Endothelial cell of umbilical vein (primary cell): ENCODE measurements at regions not wholly inside any gene's neighbourhood (a gene's known extent, or its start where the extent isn't known, plus 50 kb on each side); places are given as distances from the start of the nearest gene placed in this dataset.

Source experiments
- BruUV-seq: library from RNA; stranded (reverse); fragments of 400-500 nt; replicated peaks from 2 replicates; lab custom pipeline; 2021; lab: Mats Ljungman, UMichigan
- CTCF ChIA-PET: fragments of 300-600, 350-600 bp; sonication (Branson Sonifier 250); formaldehyde crosslinking; loops from one replicate; lab custom pipeline; 2021; ENCODE audit warnings: antibody characterized with exemption, inconsistent platforms; lab: Charles Lee
- POLR2A ChIA-PET: fragments of 300-600, 350-600 bp; sonication (Branson Sonifier 250); formaldehyde crosslinking; loops from one replicate; lab custom pipeline; 2021; ENCODE audit warnings: antibody characterized with exemption, inconsistent platforms; lab: Charles Lee
- DNase-seq: peaks from one replicate; pipeline ENCODE4 v3.0.0-alpha.2; 2011; ENCODE audit warnings: low read depth, low spot score
- FAIRE-seq: peaks from 2 replicates; lab custom pipeline; 2011; peaks lifted over from hg19 to GRCh38; lab: Jason Lieb, UNC
- H2AFZ ChIP-seq: 2 replicates; pipeline ENCODE4 v1.6.0; 2012; ENCODE audit warnings: low read depth, low read length, control low read depth, inconsistent platforms
- H3K27ac ChIP-seq: 2 replicates; pipeline ENCODE4 v1.5.1; 2011; ENCODE audit warnings: low read depth, mild to moderate bottlenecking, control low read depth, low read length, moderate library complexity; ENCODE audit not compliant: insufficient read depth
- H3K27me3 ChIP-seq, 2 experiments: 2 replicates each; pipeline versions ENCODE4 v1.6.0 to v1.6.1; 2011; ENCODE audit warnings: low read length in 2 of 2, mixed read lengths in 1 of 2; ENCODE audit not compliant: control insufficient read depth in 2 of 2, insufficient read depth in 2 of 2
- H3K36me3 ChIP-seq, 2 experiments: 2 replicates in 1 of 2; 3 replicates in 1 of 2; pipeline ENCODE4 v1.5.1; 2011; ENCODE audit warnings: low read length in 2 of 2, mild to moderate bottlenecking in 1 of 2, moderate library complexity in 1 of 2; ENCODE audit not compliant: control insufficient read depth in 2 of 2, insufficient read depth in 2 of 2; ENCODE audit errors: extremely low read depth in 1 of 2
- H3K4me1 ChIP-seq: 3 replicates; pipeline ENCODE4 v1.5.1; 2011; ENCODE audit warnings: mild to moderate bottlenecking, low read length; ENCODE audit not compliant: control insufficient read depth, insufficient read depth; ENCODE audit errors: extremely low read depth
- H3K4me2 ChIP-seq: 2 replicates; pipeline ENCODE4 v1.6.1; 2011; ENCODE audit warnings: low read length, control low read depth, mixed read lengths; ENCODE audit not compliant: insufficient read depth
- H3K4me3 ChIP-seq, 3 experiments: fragments of 200-600 bp in 1 of 3; sonication (generic), shearing (Covaris generic) in 1 of 3; replicated peaks in 1 of 3; 2 replicates each; pipeline ENCODE4 v1.5.1; 2011 to 2016; ENCODE audit warnings: control low read depth in 3 of 3, low read length in 3 of 3, mild to moderate bottlenecking in 2 of 3, inconsistent platforms in 1 of 3, low read depth in 1 of 3, moderate library complexity in 1 of 3; ENCODE audit not compliant: insufficient read depth in 1 of 3
- H3K79me2 ChIP-seq: 2 replicates; pipeline ENCODE4 v1.6.0; 2012; ENCODE audit warnings: low read length, inconsistent platforms; ENCODE audit not compliant: control insufficient read depth, insufficient read depth
- H3K9ac ChIP-seq: replicated peaks from 2 replicates; pipeline ENCODE3; 2011; ENCODE audit warnings: low read length, control low read depth; ENCODE audit not compliant: insufficient read depth; ENCODE audit errors: extremely low read depth
- H3K9me1 ChIP-seq: replicated peaks from 3 replicates; pipeline ENCODE4 v1.6.0; 2011; ENCODE audit warnings: mild to moderate bottlenecking, low read length; ENCODE audit not compliant: control insufficient read depth, insufficient read depth; ENCODE audit errors: extremely low read depth
- H3K9me3 ChIP-seq: replicated peaks from 2 replicates; pipeline ENCODE4 v1.5.1; 2012; ENCODE audit warnings: low read length, inconsistent platforms; ENCODE audit not compliant: control insufficient read depth, insufficient read depth
- H4K20me1 ChIP-seq: replicated peaks from 2 replicates; pipeline ENCODE3; 2011; ENCODE audit warnings: mild to moderate bottlenecking, low read length; ENCODE audit not compliant: control insufficient read depth, insufficient read depth; ENCODE audit errors: extremely low read depth
- CTCF ChIP-seq, 2 donors: IDR thresholded peaks; 1 replicate in 1 of 2; 2 replicates in 1 of 2; pipeline ENCODE4 v1.5.1; 2011; ENCODE audit warnings: low read length in 2 of 2, mild to moderate bottlenecking in 2 of 2, moderate library complexity in 2 of 2, control low read depth in 1 of 2, inconsistent platforms in 1 of 2, low read depth in 1 of 2; ENCODE audit not compliant: insufficient read depth in 1 of 2; ENCODE audit errors: extremely low read depth in 1 of 2
- EZH2 ChIP-seq: IDR thresholded peaks from 2 replicates; pipeline ENCODE4 v1.6.1; 2012; ENCODE audit warnings: borderline replicate concordance, low read depth, mild to moderate bottlenecking, moderate library complexity, low read length, inconsistent platforms; ENCODE audit not compliant: severe bottlenecking
- FOS ChIP-seq: IDR thresholded peaks from 2 replicates; pipeline ENCODE4 v1.6.1; 2011; ENCODE audit warnings: mild to moderate bottlenecking, low read length, moderate library complexity, borderline replicate concordance; ENCODE audit not compliant: insufficient read depth
- GATA2 ChIP-seq: IDR thresholded peaks from 2 replicates; pipeline ENCODE4 v1.7.0; 2011; ENCODE audit warnings: low read depth, mild to moderate bottlenecking, moderate library complexity, mixed read lengths, low read length; ENCODE audit not compliant: insufficient read length, insufficient read depth
- JUN ChIP-seq: IDR thresholded peaks from 2 replicates; pipeline ENCODE4 v1.6.1; 2011; ENCODE audit warnings: borderline replicate concordance, low read depth; ENCODE audit not compliant: insufficient read length, insufficient read depth
- MAX ChIP-seq: IDR thresholded peaks from 2 replicates; pipeline ENCODE4 v1.6.1; 2011; ENCODE audit not compliant: insufficient read depth, insufficient read length
- MYC ChIP-seq: IDR thresholded peaks from one replicate; pipeline ENCODE4 v1.6.1; 2011; ENCODE audit warnings: mild to moderate bottlenecking, low read depth, low read length
- POLR2A ChIP-seq: IDR thresholded peaks from 2 replicates; pipeline ENCODE4 v1.6.1; 2012; ENCODE audit warnings: low read depth, mild to moderate bottlenecking, control low read depth, low read length
- POLR2AphosphoS5 ChIP-seq: IDR thresholded peaks from 2 replicates; pipeline ENCODE4 v1.6.1; 2012; ENCODE audit warnings: low read depth, mild to moderate bottlenecking, control low read depth, low read length, moderate library complexity; ENCODE audit not compliant: insufficient read depth
- dilution Hi-C: fragments of 300-500 bp; cut with MboI; formaldehyde crosslinking; loops from one replicate; pipeline ENCODE4 v1.15.0; 2019; ENCODE audit warnings: low sequenced_read_pairs; ENCODE audit not compliant: extremely low pct_ligation_motif_present
- intact Hi-C: fragments of 100-400 bp; cut with micrococcal nuclease; formaldehyde crosslinking; loops from one replicate; pipeline ENCODE4 v1.10.0; 2022

DNA sequence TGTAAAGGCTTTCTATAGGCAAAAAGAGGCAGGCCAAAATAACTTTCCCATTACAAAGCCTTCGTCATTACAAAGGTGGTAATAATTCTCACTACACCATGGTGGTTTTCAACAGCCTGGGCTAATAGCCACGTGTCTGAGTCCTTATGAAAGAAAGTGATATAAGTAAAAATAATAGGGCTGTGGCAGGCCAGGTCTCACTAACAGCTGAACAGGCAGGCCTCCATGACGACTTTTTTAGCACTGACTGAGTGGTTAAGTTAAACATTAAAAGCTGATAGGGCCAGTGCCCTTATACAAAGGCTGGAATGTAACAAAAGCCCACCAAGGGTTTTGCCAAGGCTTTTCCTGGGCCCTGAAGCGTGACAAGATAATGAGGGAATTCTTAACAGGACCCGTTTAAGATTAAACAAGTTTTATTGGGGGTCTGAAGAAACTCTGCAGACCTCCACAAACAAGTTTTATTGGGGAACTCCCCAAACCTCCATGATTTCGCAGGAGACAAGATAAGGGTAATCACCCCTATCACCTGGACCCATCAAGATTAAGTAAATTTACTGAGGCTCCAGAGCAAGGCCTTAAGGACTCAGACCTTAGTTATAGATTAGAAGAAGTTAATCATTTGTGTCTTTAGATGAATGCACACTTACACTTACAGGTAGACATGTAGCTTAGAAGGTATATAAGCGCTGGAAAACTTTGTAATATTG is 412.9 kb downstream of the CHSY3 start:
- intact Hi-C loops (no loop called here), dilution Hi-C loops (no loop called here)
- BruUV-seq, result no TSS peak
- Histone ChIP-seq H3K9me1 (no peaks in the 10 kb centered on the region), H3K9me3 (no peaks in the 10 kb centered on the region), H3K9ac (no peak overlapping the region), H4K20me1 (no peaks in the 10 kb centered on the region), H3K4me2 (no peak overlapping the region), H2AFZ (no peak overlapping the region), H3K27me3 (no peaks in the 10 kb centered on the region), H3K79me2 (no peaks in the 10 kb centered on the region), H3K27ac (no peak overlapping the region), H3K4me1 (no peaks in the 10 kb centered on the region), H3K4me3 (no peak overlapping the region), H3K36me3 (no peaks in the 10 kb centered on the region)
- CTCF ChIA-PET, result interaction anchor here (1.4 kb wide), 1 partner anchor 15 kb away, joined by 4 read pairs; no protein-coding TSS in a partner anchor
- no peak for FAIRE-seq
- POLR2A ChIA-PET, result no interaction called here
- DNase-seq, result no peak
- TF ChIP-seq POLR2AphosphoS5, result no peak
- TF ChIP-seq JUN, result no peak
- no peak for TF ChIP-seq POLR2A
- no peak for TF ChIP-seq FOS
- TF ChIP-seq CTCF (IDR thresholded peaks at IDR 0.05; ENCODE audit: extremely low read depth in 1 of 2, insufficient read depth in 1 of 2, low read depth in 1 of 2, low read length in 2 of 2), result no peak
- TF ChIP-seq EZH2, result no peak
- no peak for TF ChIP-seq GATA2
- TF ChIP-seq MYC, result no peak
- no peak for TF ChIP-seq MAX
